Neuronal stem cell (in vitro differentiated cells): ENCODE measurements at regions not wholly inside any gene's neighbourhood (a gene's known extent, or its start where the extent isn't known, plus 50 kb on each side); places are given as distances from the start of the nearest gene placed in this dataset.
A peak's percentile ranks its signal among the peaks of the same experiment; 100 is the strongest.

Experiments
- DNase-seq: peaks from one replicate; pipeline ENCODE4 v3.0.0-alpha.2; 2013; ENCODE audit warnings: low spot score
- H2AFZ ChIP-seq: one replicate; pipeline ENCODE4 v1.6.1; 2013; ENCODE audit warnings: mild to moderate bottlenecking, low read length, inconsistent platforms
- H2AK5ac ChIP-seq: 2 replicates; pipeline ENCODE4 v1.6.1; 2013; ENCODE audit warnings: low read depth, mild to moderate bottlenecking, inconsistent platforms, low read length, moderate library complexity, mixed read lengths
- H2BK120ac ChIP-seq: 2 replicates; pipeline ENCODE4 v1.6.1; 2013; ENCODE audit warnings: low read depth, mild to moderate bottlenecking, inconsistent platforms, low read length, moderate library complexity, mixed read lengths
- H2BK12ac ChIP-seq: one replicate; pipeline ENCODE4 v1.6.1; 2013; ENCODE audit warnings: low read length, inconsistent platforms
- H2BK15ac ChIP-seq: 2 replicates; pipeline ENCODE4 v1.6.1; 2013; ENCODE audit warnings: mild to moderate bottlenecking, low read length, inconsistent platforms, mixed read lengths
- H2BK5ac ChIP-seq: one replicate; pipeline ENCODE4 v1.6.1; 2013; ENCODE audit warnings: inconsistent platforms, mild to moderate bottlenecking, low read length, moderate library complexity
- H3K14ac ChIP-seq: one replicate; pipeline ENCODE4 v1.6.1; 2013; ENCODE audit warnings: low read length, inconsistent platforms
- H3K18ac ChIP-seq: 2 replicates; pipeline ENCODE4 v1.6.1; 2013; ENCODE audit warnings: low read length, inconsistent platforms
- H3K23ac ChIP-seq: 2 replicates; pipeline ENCODE4 v1.6.1; 2013; ENCODE audit warnings: low read depth, mild to moderate bottlenecking, mixed read lengths, low read length, inconsistent platforms; ENCODE audit not compliant: poor library complexity
- H3K27ac ChIP-seq: replicated peaks from 3 replicates; pipeline ENCODE4 v1.5.1; 2013; ENCODE audit warnings: low read length, inconsistent platforms
- H3K27me3 ChIP-seq, 3 experiments: 2 replicates each; pipeline ENCODE4 v1.6.1; 2013; ENCODE audit warnings: low read length in 3 of 3, mild to moderate bottlenecking in 2 of 3, inconsistent platforms in 1 of 3, low read depth in 1 of 3, mixed read lengths in 1 of 3, moderate library complexity in 1 of 3; ENCODE audit not compliant: control insufficient read depth in 3 of 3, insufficient read depth in 3 of 3
- H3K36me3 ChIP-seq, 2 donors: replicated peaks in 1 of 2; 2 replicates each; pipeline ENCODE4 v1.6.1; 2013; ENCODE audit warnings: low read length in 2 of 2; ENCODE audit not compliant: control insufficient read depth in 2 of 2, insufficient read depth in 2 of 2
- H3K4ac ChIP-seq: 2 replicates; pipeline ENCODE4 v1.6.1; 2013; ENCODE audit warnings: inconsistent platforms, mild to moderate bottlenecking, low read length, moderate library complexity
- H3K4me1 ChIP-seq, 2 donors: 1 replicate in 1 of 2; 2 replicates in 1 of 2; pipeline ENCODE4 v1.6.1; 2013; ENCODE audit warnings: low read length in 2 of 2, low read depth in 1 of 2; ENCODE audit not compliant: control insufficient read depth in 2 of 2, insufficient read depth in 1 of 2
- H3K4me2 ChIP-seq: one replicate; pipeline ENCODE4 v1.6.1; 2013; ENCODE audit warnings: mild to moderate bottlenecking, low read length, inconsistent platforms; ENCODE audit not compliant: insufficient read depth, poor library complexity, severe bottlenecking
- H3K4me3 ChIP-seq, 2 donors: 2 replicates each; pipeline ENCODE4 v1.5.1; 2013; ENCODE audit warnings: low read length in 2 of 2, mild to moderate bottlenecking in 2 of 2, inconsistent platforms in 1 of 2, moderate library complexity in 1 of 2
- H3K79me1 ChIP-seq: one replicate; pipeline ENCODE4 v1.6.1; 2013; ENCODE audit warnings: low read depth, mild to moderate bottlenecking, inconsistent platforms, low read length, moderate library complexity
- H3K9ac ChIP-seq: one replicate; pipeline ENCODE4 v1.6.1; 2013; ENCODE audit warnings: mild to moderate bottlenecking, low read depth, low read length, inconsistent platforms; ENCODE audit not compliant: poor library complexity
- H3K9me3 ChIP-seq, 2 donors: replicated peaks in 1 of 2; 2 replicates each; pipeline versions ENCODE3 to v1.6.1; 2013; ENCODE audit warnings: low read length in 2 of 2, mild to moderate bottlenecking in 2 of 2, inconsistent platforms in 1 of 2, low read depth in 1 of 2, mixed read lengths in 1 of 2, moderate library complexity in 1 of 2; ENCODE audit not compliant: control insufficient read depth in 2 of 2, insufficient read depth in 1 of 2
- H4K8ac ChIP-seq: one replicate; pipeline ENCODE4 v1.6.1; 2013; ENCODE audit warnings: low read depth, mild to moderate bottlenecking, inconsistent platforms, low read length, moderate library complexity
- H4K91ac ChIP-seq: one replicate; pipeline ENCODE4 v1.6.1; 2013; ENCODE audit warnings: low read length, low read depth, mild to moderate bottlenecking, inconsistent platforms; ENCODE audit not compliant: poor library complexity
- WGBS, 2 donors: extraction: QIAGEN DNeasy Blood & Tissue Kit; methylation state at CpG; one replicate each; pipeline ENCODE4 v1.1.7; 2013; ENCODE audit warnings: missing lambda C conversion rate in 2 of 2, mixed read lengths in 1 of 2; ENCODE audit not compliant: insufficient read length in 2 of 2, insufficient replicate concordance in 1 of 2; ENCODE audit errors: extremely low coverage in 2 of 2; 5-methylcytosine and 5-hydroxymethylcytosine counted together

DNA sequence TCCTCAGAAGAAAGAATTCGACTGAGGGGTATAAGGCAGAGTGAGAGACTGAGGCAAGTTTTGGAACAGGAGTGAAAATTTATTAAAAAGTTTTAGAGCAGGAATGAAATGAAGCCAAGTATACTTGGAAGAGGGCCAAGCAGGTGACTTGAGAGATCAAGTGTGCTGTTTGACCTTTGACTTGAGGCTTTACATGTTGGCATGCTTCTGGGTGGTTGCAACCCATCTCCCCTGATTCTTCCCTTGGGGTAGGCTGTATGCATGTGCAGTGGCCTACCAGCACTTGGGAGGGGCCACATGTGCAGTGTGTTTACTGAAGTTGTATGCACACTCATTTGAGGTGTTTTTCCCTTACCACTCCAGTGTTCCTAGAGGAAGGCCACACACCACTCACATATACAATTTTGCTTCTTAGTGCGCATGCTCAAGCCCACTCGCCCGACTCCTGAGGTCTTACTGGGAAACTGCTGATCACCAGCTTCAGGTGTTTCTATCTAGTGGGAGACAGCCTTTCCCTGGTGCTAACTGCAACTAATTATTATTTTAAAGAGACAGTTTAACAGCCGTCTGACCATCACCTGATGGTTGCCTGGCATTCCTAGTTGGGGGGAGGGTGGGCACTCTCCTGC lies 61.5 kb upstream of the CADPS start:
- no peak for DNase-seq
- Histone ChIP-seq H3K14ac (no peak overlapping the region), H3K18ac (no peak overlapping the region), H3K4me1 (peaks cover 0 to 6% of the 10 kb centered on the region in 2 donors), H2BK5ac (no peak overlapping the region), H2BK120ac (no peak overlapping the region), H3K4ac (no peak overlapping the region), H3K23ac (no peak overlapping the region), H3K79me1 (no peaks in the 10 kb centered on the region), H2BK12ac (no peak overlapping the region), H4K91ac (no peak overlapping the region), H2BK15ac (no peak overlapping the region), H4K8ac (no peak overlapping the region), H3K9ac (no peak overlapping the region), H2AK5ac (no peak overlapping the region), H3K27me3 (no peaks in the 10 kb centered on the region), H3K4me3 (no peak overlapping the region), H3K4me2 (no peak overlapping the region), H3K9me3 (no peaks in the 10 kb centered on the region), H3K27ac (no peak overlapping the region), H2AFZ (no peak overlapping the region), H3K36me3 (no peaks in the 10 kb centered on the region)
- WGBS, 2 donors, result no CpG with 5 or more reads among the region's 5 CpGs

DNA sequence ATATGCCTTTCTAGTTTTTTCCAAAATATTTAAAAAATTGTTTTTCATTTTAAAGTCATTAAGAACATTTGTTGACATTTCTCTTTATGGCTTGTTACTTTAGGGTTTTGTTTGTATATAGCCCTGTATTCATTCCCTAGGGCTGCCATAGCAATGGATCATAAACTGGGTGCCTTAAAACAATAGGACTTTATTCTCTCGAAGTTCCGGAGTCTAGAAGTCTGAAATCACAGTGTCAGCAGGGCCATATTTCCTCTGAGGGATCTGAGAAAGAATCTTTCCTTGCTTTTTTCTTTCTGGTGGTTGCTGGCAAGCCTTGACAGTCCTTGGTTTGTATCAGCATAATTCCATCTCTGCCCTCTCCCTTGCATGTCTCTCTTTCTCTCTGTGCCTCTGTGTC lies 63.4 kb upstream of the CADPS start:
- Histone ChIP-seq H2AFZ (no peak overlapping the region), H3K79me1 (no peaks in the 10 kb centered on the region), H2BK12ac (no peak overlapping the region), H3K9ac (no peak overlapping the region), H3K4me2 (no peak overlapping the region), H4K91ac (no peak overlapping the region), H4K8ac (no peak overlapping the region), H3K14ac (no peak overlapping the region), H3K4me1 (peaks cover 5 to 6% of the 10 kb centered on the region in 2 donors), H3K4ac (no peak overlapping the region), H3K9me3 (no peaks in the 10 kb centered on the region), H2AK5ac (no peak overlapping the region), H3K27me3 (no peaks in the 10 kb centered on the region), H3K4me3 (no peak overlapping the region), H3K36me3 (no peaks in the 10 kb centered on the region), H2BK15ac (no peak overlapping the region), H3K27ac (no peak overlapping the region), H2BK120ac (no peak overlapping the region), H2BK5ac (no peak overlapping the region), H3K23ac (no peak overlapping the region), H3K18ac (no peak overlapping the region)
- no peak for DNase-seq
- WGBS, 2 donors, result no CpG with 5 or more reads among the region's 2 CpGs

GRCh38 chr3:62939707-62940106 lies 64.5 kb upstream of the CADPS start:
- no peak overlapping the region for H3K14ac ChIP-seq
- no peak overlapping the region for H4K8ac ChIP-seq
- no peak overlapping the region for H3K4me2 ChIP-seq
- H3K36me3 ChIP-seq, result no peaks in the 10 kb centered on the region
- no peaks in the 10 kb centered on the region for H3K79me1 ChIP-seq
- H2AK5ac ChIP-seq, result no peak overlapping the region
- peaks cover 5 to 6% of the 10 kb centered on the region in 2 donors for H3K4me1 ChIP-seq
- no peak overlapping the region for H3K4me3 ChIP-seq
- WGBS, 2 donors, result no CpG with 5 or more reads among the region's 8 CpGs
- no peak overlapping the region for H2BK5ac ChIP-seq
- no peak for DNase-seq
- H3K27me3 ChIP-seq, result no peaks in the 10 kb centered on the region
- H3K4ac ChIP-seq, result no peak overlapping the region
- no peak overlapping the region for H2BK12ac ChIP-seq
- H2BK120ac ChIP-seq, result no peak overlapping the region
- no peak overlapping the region for H3K23ac ChIP-seq
- no peak overlapping the region for H4K91ac ChIP-seq
- H3K18ac ChIP-seq, result no peak overlapping the region
- no peak overlapping the region for H3K9ac ChIP-seq
- no peaks in the 10 kb centered on the region for H3K9me3 ChIP-seq
- no peak overlapping the region for H3K27ac ChIP-seq
- H2BK15ac ChIP-seq, result no peak overlapping the region
- no peak overlapping the region for H2AFZ ChIP-seq

- no CpG with 5 or more reads among the region's 8 CpGs for WGBS, 2 donors
- no peak overlapping the region for H3K4me3 ChIP-seq
- no peak for DNase-seq
- no peak overlapping the region for H2BK15ac ChIP-seq
- H4K91ac ChIP-seq, result no peak overlapping the region
- no peaks in the 10 kb centered on the region for H3K27me3 ChIP-seq
- no peak overlapping the region for H4K8ac ChIP-seq
- no peak overlapping the region for H3K23ac ChIP-seq
- H3K4ac ChIP-seq, result no peak overlapping the region
- H2BK5ac ChIP-seq, result no peak overlapping the region
- no peak overlapping the region for H3K4me2 ChIP-seq
- H3K27ac ChIP-seq, result peak overlapping the region; percentile 57
- no peak overlapping the region for H3K18ac ChIP-seq
- peak overlapping the region; percentile 80 for H2AFZ ChIP-seq
- H3K9ac ChIP-seq, result no peak overlapping the region
- H2BK120ac ChIP-seq, result no peak overlapping the region
- H3K79me1 ChIP-seq, result no peaks in the 10 kb centered on the region
- no peak overlapping the region for H2BK12ac ChIP-seq
- H3K14ac ChIP-seq, result no peak overlapping the region
- no peak overlapping the region for H2AK5ac ChIP-seq
- peaks cover 5 to 6% of the 10 kb centered on the region in 2 donors for H3K4me1 ChIP-seq
- H3K36me3 ChIP-seq, result no peaks in the 10 kb centered on the region
- H3K9me3 ChIP-seq, result no peaks in the 10 kb centered on the region
Observed at GRCh38 chr3:62940771-62941563, 65.8 kb upstream of the CADPS start.
